Hypothalamus (tissue), 51 donors: ENCODE measurements at regions not wholly inside any gene's neighbourhood (a gene's known extent, or its start where the extent isn't known, plus 50 kb on each side); places are given as distances from the start of the nearest gene placed in this dataset.

Experiments used
- DNase-seq, 51 donors: peaks; one replicate each; lab custom pipeline; 2025; lab: John Stamatoyannopoulos, UW

- no peak for DNase-seq
These were observed 109.7 kb upstream of the MDGA2 start for GRCh38 chr14:47785058-47785457.

- peak in 1 of 51 donors; percentile 9 for DNase-seq
These were observed 103.2 kb upstream of the MDGA2 start for GRCh38 chr14:47778631-47779030.

DNA sequence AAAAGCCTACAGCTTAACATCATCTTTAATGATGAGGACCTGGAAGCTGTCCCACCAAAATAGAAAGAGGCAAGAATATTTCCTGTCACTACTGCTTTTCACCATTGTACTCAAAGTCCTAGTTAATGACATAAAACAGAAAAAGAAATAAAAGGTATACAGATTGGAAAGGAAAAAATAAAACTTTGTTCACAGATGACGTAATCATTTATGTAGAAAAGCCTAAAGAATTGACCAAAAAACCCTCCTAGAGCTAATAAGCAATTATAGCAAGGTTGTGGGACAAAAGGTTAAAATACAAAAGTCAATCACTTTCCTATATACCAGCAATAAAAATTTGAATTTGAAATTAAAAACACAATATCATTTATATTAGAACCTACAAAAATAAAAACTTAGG lies 97.2 kb upstream of the MDGA2 start:
- no peak for DNase-seq

- DNase-seq: no peak
These were observed 87.9 kb upstream of the MDGA2 start for GRCh38 chr14:47763188-47763854.

GRCh38 chr14:47746986-47747385 lies 71.6 kb upstream of the MDGA2 start:
- DNase-seq: no peak

DNA sequence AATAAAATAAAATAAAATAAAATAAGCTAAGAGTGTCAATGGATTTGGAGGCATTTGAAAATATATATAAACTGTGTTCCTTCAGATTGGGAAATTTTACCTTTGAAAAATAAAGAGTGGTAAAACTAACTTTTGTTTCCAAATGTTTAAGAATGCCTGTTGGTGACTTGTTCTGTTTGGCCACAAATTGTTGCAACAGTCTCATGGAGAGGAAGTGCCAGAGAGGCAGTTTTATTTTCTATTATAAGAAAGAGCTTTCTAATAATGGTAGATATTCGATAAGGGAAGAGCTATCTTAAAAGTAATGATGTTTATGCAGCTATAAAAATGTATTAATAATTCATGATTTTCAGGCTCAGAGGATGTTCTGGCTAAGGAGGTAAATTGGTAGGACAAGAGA lies 68.8 kb upstream of the MDGA2 start:
- no peak for DNase-seq

DNA sequence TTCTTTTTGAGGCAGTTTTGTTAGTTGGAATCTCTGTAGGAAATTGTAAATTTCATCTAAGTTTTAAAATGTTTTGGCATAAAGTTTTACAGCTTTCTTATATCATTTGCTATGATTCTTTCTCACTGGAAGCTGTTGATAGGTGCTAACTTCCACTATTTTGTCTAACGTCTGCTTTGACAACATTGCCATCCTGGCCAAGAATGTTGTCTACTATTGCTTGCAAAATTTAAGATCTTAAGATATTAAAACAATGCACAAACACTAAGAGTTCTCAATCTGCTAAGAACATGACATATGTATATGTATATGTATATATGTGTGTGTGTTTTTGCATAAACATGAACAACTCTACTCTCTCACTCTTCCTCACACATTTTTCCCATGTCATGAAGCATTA lies 64.1 kb upstream of the MDGA2 start:
- DNase-seq: no peak

GRCh38 chr14:47730296-47730695 lies 54.9 kb upstream of the MDGA2 start:
- no peak for DNase-seq
